ENCODE measurements at regions not wholly inside any gene's neighbourhood (a gene's known extent, or its start where the extent isn't known, plus 50 kb on each side); places are given as distances from the start of the nearest gene placed in this dataset.

DNA sequence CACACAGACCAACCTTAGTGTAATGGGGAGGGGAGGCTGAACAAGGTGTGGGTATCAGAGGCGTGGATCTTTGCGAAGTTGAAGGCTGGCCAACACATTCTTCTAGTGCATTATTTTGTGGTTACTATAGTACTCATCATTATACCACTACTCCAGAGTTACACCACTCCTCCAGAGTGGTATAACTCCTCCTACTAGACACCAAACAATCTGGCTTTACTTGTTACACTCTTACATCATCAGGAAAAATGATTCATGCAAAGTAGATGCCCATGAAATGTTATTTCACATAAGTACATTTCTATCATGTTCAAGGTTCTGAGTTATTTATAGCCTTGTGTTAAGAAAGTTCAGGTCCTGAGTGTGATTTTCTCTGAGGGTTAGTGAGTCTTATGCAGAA, 443.1 kb upstream of the OPRM1 start:
- Histone ChIP-seq H3K4me1 (ENCODE audit: control insufficient read depth, extremely low read depth, insufficient read depth, low read length) (no peaks in the 10 kb centered on the region), H3K4me2 (ENCODE audit: control insufficient read depth, extremely low read depth, insufficient read depth, low read depth, low read length) (no peak overlapping the region), H3K79me2 (ENCODE audit: control insufficient read depth, insufficient read depth, low read length) (no peaks in the 10 kb centered on the region), H3K4me3 (ENCODE audit: control insufficient read depth in 2 of 3, extremely low read depth in 1 of 3, insufficient read depth in 2 of 3, low read depth in 1 of 3, low read length in 3 of 3) (no peak overlapping the region), H3K36me3 (ENCODE audit: control insufficient read depth in 2 of 2, extremely low read depth in 1 of 2, insufficient read depth in 2 of 2, low read length in 2 of 2) (no peaks in the 10 kb centered on the region), H3K9me3 (ENCODE audit: control insufficient read depth, low read depth, low read length) (no peaks in the 10 kb centered on the region), H4K20me1 (ENCODE audit: control insufficient read depth, extremely low read depth, insufficient read depth, low read length) (no peaks in the 10 kb centered on the region), H3K27me3 (ENCODE audit: control insufficient read depth, extremely low read depth, insufficient read depth, low read length) (no peaks in the 10 kb centered on the region), H3K27ac (ENCODE audit: control insufficient read depth, insufficient read depth, low read length) (no peak overlapping the region), H3K9me1 (ENCODE audit: control insufficient read depth, extremely low read depth, insufficient read depth, low read length) (no peaks in the 10 kb centered on the region), H3K9ac (ENCODE audit: control insufficient read depth, extremely low read depth, insufficient read depth, low read length) (no peak overlapping the region), H2AFZ (ENCODE audit: control insufficient read depth, low read length) (no peak overlapping the region)
- dilution Hi-C loops (cut with MboI; ENCODE audit: extremely low pct_ligation_motif_present, low sequenced_read_pairs): no loop called here
- no peak for DNase-seq (ENCODE audit: low read depth, low spot score)
- TF ChIP-seq, protein P1, sequence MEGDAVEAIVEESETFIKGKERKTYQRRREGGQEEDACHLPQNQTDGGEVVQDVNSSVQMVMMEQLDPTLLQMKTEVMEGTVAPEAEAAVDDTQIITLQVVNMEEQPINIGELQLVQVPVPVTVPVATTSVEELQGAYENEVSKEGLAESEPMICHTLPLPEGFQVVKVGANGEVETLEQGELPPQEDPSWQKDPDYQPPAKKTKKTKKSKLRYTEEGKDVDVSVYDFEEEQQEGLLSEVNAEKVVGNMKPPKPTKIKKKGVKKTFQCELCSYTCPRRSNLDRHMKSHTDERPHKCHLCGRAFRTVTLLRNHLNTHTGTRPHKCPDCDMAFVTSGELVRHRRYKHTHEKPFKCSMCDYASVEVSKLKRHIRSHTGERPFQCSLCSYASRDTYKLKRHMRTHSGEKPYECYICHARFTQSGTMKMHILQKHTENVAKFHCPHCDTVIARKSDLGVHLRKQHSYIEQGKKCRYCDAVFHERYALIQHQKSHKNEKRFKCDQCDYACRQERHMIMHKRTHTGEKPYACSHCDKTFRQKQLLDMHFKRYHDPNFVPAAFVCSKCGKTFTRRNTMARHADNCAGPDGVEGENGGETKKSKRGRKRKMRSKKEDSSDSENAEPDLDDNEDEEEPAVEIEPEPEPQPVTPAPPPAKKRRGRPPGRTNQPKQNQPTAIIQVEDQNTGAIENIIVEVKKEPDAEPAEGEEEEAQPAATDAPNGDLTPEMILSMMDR (optimal IDR thresholded peaks at IDR 0.05 in 1 of 3, IDR thresholded peaks at IDR 0.05 in 1 of 3, conservative IDR thresholded peaks at IDR 0.05 in 1 of 3; ENCODE audit: extremely low read depth in 1 of 3, insufficient read depth in 2 of 3, low read length in 3 of 3): no peak
- no peak for TF ChIP-seq EZH2 (IDR thresholded peaks at IDR 0.05; ENCODE audit: low read length)
- FAIRE-seq: no peak

DNA sequence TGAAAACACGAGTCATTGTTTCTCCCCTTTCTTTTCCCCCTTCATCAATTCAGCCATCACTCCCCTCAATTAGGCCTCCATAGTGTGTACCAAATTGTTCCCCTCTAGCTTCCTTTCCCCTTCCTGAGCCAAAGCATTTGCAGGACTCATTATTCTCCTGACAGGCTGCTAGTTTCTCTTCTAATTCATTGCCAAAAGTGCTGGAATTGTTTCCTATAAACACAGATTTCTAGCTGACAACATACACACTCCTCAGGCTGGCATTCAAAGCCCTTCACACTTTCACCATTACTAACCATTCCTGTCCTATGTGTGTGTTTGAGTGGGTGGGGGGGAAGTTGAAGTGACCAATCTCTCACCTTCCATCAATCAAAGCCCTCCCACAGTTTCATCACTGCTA, 444.2 kb upstream of the OPRM1 start:
- FAIRE-seq (no peak), DNase-seq (ENCODE audit: low read depth, low spot score) (no peak)
- Histone ChIP-seq H3K9me1 (ENCODE audit: control insufficient read depth, extremely low read depth, insufficient read depth, low read length) (no peaks in the 10 kb centered on the region), H3K4me1 (ENCODE audit: control insufficient read depth, extremely low read depth, insufficient read depth, low read length) (no peaks in the 10 kb centered on the region), H3K9me3 (ENCODE audit: control insufficient read depth, low read depth, low read length) (no peaks in the 10 kb centered on the region), H3K4me2 (ENCODE audit: control insufficient read depth, extremely low read depth, insufficient read depth, low read depth, low read length) (no peak overlapping the region), H3K9ac (ENCODE audit: control insufficient read depth, extremely low read depth, insufficient read depth, low read length) (no peak overlapping the region), H3K36me3 (ENCODE audit: control insufficient read depth in 2 of 2, extremely low read depth in 1 of 2, insufficient read depth in 2 of 2, low read length in 2 of 2) (no peaks in the 10 kb centered on the region), H3K27me3 (ENCODE audit: control insufficient read depth, extremely low read depth, insufficient read depth, low read length) (no peaks in the 10 kb centered on the region), H3K79me2 (ENCODE audit: control insufficient read depth, insufficient read depth, low read length) (no peaks in the 10 kb centered on the region), H4K20me1 (ENCODE audit: control insufficient read depth, extremely low read depth, insufficient read depth, low read length) (no peaks in the 10 kb centered on the region), H3K27ac (ENCODE audit: control insufficient read depth, insufficient read depth, low read length) (no peak overlapping the region), H3K4me3 (ENCODE audit: control insufficient read depth in 2 of 3, extremely low read depth in 1 of 3, insufficient read depth in 2 of 3, low read depth in 1 of 3, low read length in 3 of 3) (no peak overlapping the region), H2AFZ (ENCODE audit: control insufficient read depth, low read length) (no peak overlapping the region)
- TF ChIP-seq, protein P1 (optimal IDR thresholded peaks at IDR 0.05 in 1 of 3, IDR thresholded peaks at IDR 0.05 in 1 of 3, conservative IDR thresholded peaks at IDR 0.05 in 1 of 3; ENCODE audit: extremely low read depth in 1 of 3, insufficient read depth in 2 of 3, low read length in 3 of 3): no peak
- no peak for TF ChIP-seq EZH2 (IDR thresholded peaks at IDR 0.05; ENCODE audit: low read length)
- dilution Hi-C loops (cut with MboI; ENCODE audit: extremely low pct_ligation_motif_present, low sequenced_read_pairs): no loop called here

Data from keratinocyte (primary cell).